Nephron (organoid): ENCODE measurements at regions not wholly inside any gene's neighbourhood (a gene's known extent, or its start where the extent isn't known, plus 50 kb on each side); places are given as distances from the start of the nearest gene placed in this dataset.

ENCODE experiments used
- H3K27ac Mint-ChIP-seq, 3 experiments: 2 replicates each; pipeline ENCODE4 v1.8.0; 2020; ENCODE audit warnings: mixed read lengths in 3 of 3, mild to moderate bottlenecking in 2 of 3, moderate library complexity in 1 of 3
- H3K27me3 Mint-ChIP-seq: 2 replicates; pipeline ENCODE4 v1.8.0; 2021; ENCODE audit warnings: low read depth, mild to moderate bottlenecking, moderate library complexity, mixed read lengths
- H3K36me3 Mint-ChIP-seq: 2 replicates; pipeline ENCODE4 v1.8.0; 2020; ENCODE audit warnings: low read depth, mixed read lengths
- H3K4me1 Mint-ChIP-seq: 2 replicates; pipeline ENCODE4 v1.8.0; 2020; ENCODE audit warnings: mixed read lengths
- H3K4me3 Mint-ChIP-seq, 3 experiments: 2 replicates each; pipeline ENCODE4 v1.8.0; 2020; ENCODE audit warnings: mild to moderate bottlenecking in 3 of 3, mixed read lengths in 3 of 3, moderate library complexity in 2 of 3
- H3K9me3 Mint-ChIP-seq: 2 replicates; pipeline ENCODE4 v1.8.0; 2020; ENCODE audit warnings: mixed read lengths
- TF ChIP-seq, protein P1 (sequence below), 3 experiments: fragments of 200-600 bp; sonication (generic); IDR thresholded peaks; one replicate each; pipeline ENCODE4 v1.5.0; 2021; ENCODE audit warnings: antibody characterized with exemption in 3 of 3; ENCODE audit not compliant: unreplicated experiment in 3 of 3

DNA sequence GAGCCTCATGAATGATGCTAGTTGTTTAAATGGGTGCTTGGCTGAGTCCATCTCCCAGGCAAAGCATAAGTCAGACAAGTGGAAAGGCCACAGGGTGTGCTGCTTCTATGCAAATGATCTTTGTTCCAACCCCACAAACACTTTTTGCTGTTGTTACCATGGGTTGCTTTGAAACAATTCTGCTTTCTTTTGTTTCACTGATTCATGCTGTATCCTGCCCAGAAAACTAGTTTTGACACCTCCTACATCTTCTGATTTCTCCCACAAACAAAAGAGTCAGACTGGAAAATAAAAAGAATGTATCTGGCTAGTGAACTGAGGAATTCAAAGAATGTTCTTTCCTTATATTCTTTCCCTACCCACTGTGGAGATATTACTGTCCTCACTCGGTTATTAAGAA is 298.6 kb downstream of the DIRAS2 start:
- H3K4me1 Mint-ChIP-seq: no peaks in the 10 kb centered on the region
- H3K27me3 Mint-ChIP-seq: peaks cover 11% of the 10 kb centered on the region
- peak overlapping the region in 1 of 3 experiments; percentile 56 for H3K27ac Mint-ChIP-seq
- H3K4me3 Mint-ChIP-seq: no peak overlapping the region
- TF ChIP-seq, protein P1, sequence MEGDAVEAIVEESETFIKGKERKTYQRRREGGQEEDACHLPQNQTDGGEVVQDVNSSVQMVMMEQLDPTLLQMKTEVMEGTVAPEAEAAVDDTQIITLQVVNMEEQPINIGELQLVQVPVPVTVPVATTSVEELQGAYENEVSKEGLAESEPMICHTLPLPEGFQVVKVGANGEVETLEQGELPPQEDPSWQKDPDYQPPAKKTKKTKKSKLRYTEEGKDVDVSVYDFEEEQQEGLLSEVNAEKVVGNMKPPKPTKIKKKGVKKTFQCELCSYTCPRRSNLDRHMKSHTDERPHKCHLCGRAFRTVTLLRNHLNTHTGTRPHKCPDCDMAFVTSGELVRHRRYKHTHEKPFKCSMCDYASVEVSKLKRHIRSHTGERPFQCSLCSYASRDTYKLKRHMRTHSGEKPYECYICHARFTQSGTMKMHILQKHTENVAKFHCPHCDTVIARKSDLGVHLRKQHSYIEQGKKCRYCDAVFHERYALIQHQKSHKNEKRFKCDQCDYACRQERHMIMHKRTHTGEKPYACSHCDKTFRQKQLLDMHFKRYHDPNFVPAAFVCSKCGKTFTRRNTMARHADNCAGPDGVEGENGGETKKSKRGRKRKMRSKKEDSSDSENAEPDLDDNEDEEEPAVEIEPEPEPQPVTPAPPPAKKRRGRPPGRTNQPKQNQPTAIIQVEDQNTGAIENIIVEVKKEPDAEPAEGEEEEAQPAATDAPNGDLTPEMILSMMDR (IDR thresholded peaks at IDR 0.05; ENCODE audit: unreplicated experiment in 3 of 3): no peak
- peaks cover 2% of the 10 kb centered on the region for H3K9me3 Mint-ChIP-seq
- H3K36me3 Mint-ChIP-seq: no peaks in the 10 kb centered on the region

DNA sequence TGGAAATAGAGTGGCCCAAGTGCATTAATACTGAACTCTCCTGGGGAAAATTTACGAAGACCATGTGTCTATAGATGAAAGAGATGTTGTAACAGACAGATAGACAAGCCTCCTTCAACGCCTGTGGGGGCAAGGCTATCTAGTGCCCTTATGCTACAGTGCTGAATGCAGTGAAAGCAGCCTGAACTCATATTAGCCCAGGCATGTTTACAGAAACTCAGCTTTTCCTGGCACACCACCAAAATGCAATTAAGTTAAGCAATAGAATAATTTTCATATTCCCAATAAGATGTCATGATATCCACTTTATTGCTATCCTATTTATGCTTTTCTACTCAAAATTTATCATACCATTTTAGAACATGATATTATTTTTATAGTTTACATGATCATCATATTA is 277.0 kb downstream of the DIRAS2 start:
- Mint-ChIP-seq H3K4me3 (no peak overlapping the region), H3K27ac (no peak overlapping the region), H3K27me3 (no peaks in the 10 kb centered on the region), H3K36me3 (no peaks in the 10 kb centered on the region), H3K4me1 (no peaks in the 10 kb centered on the region), H3K9me3 (peaks cover 2% of the 10 kb centered on the region)
- TF ChIP-seq, protein P1 (IDR thresholded peaks at IDR 0.05; ENCODE audit: unreplicated experiment in 3 of 3): no peak

DNA sequence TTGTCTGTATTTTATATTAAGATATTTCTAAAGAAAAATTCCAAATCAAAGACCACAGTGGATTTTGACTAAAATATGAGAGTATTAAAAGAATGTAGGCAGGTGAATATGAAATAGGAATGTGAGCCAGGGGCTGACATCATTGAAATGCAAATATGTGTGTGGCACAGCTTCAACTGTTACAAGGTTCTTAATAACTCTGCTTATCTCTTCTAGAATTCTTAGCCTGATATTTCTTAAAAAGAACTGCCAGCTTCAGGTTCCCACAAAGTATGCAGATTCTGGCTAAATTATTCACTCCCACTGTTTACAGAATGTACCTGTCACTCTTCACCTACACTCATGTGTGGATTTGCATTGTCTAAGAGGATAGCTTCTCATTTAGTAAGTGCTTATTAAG is 274.4 kb downstream of the DIRAS2 start:
- Mint-ChIP-seq H3K9me3 (peaks cover 2% of the 10 kb centered on the region), H3K4me1 (no peaks in the 10 kb centered on the region)

DNA sequence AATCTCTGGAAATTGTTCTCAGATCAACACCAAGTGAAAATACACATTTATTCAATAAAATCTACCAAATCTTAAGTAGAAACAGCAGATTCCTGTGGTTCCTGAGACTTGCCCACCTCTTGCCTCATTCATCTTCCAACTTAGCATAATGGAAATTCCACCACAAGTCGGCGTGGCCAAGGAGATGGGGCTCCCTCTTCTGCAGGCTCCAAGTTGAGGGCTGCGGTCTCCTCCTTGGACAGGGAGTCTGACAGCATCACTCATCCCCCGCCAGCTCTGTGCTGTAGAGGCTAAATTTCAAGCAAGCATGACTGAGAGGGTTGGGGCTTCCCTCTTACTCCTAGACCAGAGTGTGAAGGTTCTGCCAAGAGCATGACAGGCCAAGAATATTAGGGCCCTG is 273.7 kb downstream of the DIRAS2 start:
- H3K4me3 Mint-ChIP-seq: no peak overlapping the region
- peaks cover 2% of the 10 kb centered on the region for H3K9me3 Mint-ChIP-seq
- H3K27me3 Mint-ChIP-seq: no peaks in the 10 kb centered on the region

More for the DNA sequence above, 274.4 kb downstream of the DIRAS2 start:
- Mint-ChIP-seq H3K27ac (no peak overlapping the region), H3K36me3 (no peaks in the 10 kb centered on the region), H3K27me3 (no peaks in the 10 kb centered on the region), H3K4me3 (no peak overlapping the region)
- TF ChIP-seq, protein P1 (IDR thresholded peaks at IDR 0.05; ENCODE audit: unreplicated experiment in 3 of 3): no peak

DNA sequence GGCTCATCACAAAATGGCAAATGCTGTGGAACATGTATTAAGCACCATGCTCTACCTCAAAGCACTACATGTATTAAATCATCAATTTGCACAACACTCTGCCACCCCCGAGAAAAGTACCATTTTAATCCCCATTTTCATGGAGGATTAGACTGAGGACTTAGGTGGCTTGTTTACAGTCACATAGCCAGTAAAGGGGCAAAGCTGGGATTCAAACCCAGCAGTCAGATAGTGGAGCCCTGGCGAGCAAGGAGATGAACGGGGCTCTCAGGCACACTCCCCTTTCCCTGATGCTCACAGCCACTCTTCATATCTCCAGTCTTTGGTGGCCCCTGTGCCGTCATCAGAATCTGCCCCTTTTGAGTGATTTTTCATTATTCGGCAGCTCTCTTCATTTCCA is 262.9 kb downstream of the DIRAS2 start:
- Mint-ChIP-seq H3K9me3 (no peaks in the 10 kb centered on the region), H3K4me3 (no peak overlapping the region), H3K27me3 (peaks cover 4% of the 10 kb centered on the region), H3K27ac (no peak overlapping the region), H3K36me3 (no peaks in the 10 kb centered on the region), H3K4me1 (no peaks in the 10 kb centered on the region)
- TF ChIP-seq, protein P1 (IDR thresholded peaks at IDR 0.05; ENCODE audit: unreplicated experiment in 3 of 3): no peak

More for the DNA sequence above, 273.7 kb downstream of the DIRAS2 start:
- H3K36me3 Mint-ChIP-seq: no peaks in the 10 kb centered on the region
- H3K4me1 Mint-ChIP-seq: no peaks in the 10 kb centered on the region
- H3K27ac Mint-ChIP-seq: no peak overlapping the region
- TF ChIP-seq, protein P1 (IDR thresholded peaks at IDR 0.05; ENCODE audit: unreplicated experiment in 3 of 3): no peak

DNA sequence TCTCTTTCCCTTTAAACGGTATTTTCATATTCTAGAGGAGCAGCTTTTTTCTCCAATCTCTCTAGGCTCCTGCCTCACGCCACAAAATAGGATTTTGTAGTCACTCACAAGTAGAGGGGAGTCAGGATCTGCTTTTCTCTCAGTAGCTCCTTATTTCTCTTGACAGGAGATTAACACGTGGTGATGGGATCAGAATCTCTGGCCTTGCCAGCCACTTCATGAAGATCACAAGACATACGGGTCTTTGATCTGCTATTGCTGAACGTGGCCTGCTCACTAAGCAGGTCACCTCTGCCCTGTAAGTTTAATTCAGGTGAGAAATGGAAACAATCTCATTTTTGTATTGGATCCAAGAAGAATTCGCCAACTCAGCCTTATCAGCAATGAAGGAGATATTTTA is 257.5 kb downstream of the DIRAS2 start:
- Mint-ChIP-seq H3K9me3 (no peaks in the 10 kb centered on the region), H3K4me3 (no peak overlapping the region), H3K27ac (no peak overlapping the region), H3K4me1 (no peaks in the 10 kb centered on the region), H3K27me3 (no peaks in the 10 kb centered on the region), H3K36me3 (no peaks in the 10 kb centered on the region)
- TF ChIP-seq, protein P1 (IDR thresholded peaks at IDR 0.05; ENCODE audit: unreplicated experiment in 3 of 3): no peak
